Activated gamma-delta T cell treated with Interleukin-2 at 50 U/mL for 16 hours (primary cell): ENCODE measurements at regions not wholly inside any gene's neighbourhood (a gene's known extent, or its start where the extent isn't known, plus 50 kb on each side); places are given as distances from the start of the nearest gene placed in this dataset.

ENCODE experiments used
- DNase-seq: peaks from one replicate; pipeline ENCODE4 v3.0.0-alpha.2; 2020

GRCh38 chr1:117809764-117810163 lies 119.7 kb downstream of the GDAP2 start:
- DNase-seq: no peak

GRCh38 chr1:117810553-117810952 lies 118.9 kb downstream of the GDAP2 start:
- no peak for DNase-seq

- DNase-seq: no peak
Measured at GRCh38 chr1:117812869-117813511, 116.4 kb downstream of the GDAP2 start.
